ENCODE measurements at regions not wholly inside any gene's neighbourhood (a gene's known extent, or its start where the extent isn't known, plus 50 kb on each side); places are given as distances from the start of the nearest gene placed in this dataset.

DNA sequence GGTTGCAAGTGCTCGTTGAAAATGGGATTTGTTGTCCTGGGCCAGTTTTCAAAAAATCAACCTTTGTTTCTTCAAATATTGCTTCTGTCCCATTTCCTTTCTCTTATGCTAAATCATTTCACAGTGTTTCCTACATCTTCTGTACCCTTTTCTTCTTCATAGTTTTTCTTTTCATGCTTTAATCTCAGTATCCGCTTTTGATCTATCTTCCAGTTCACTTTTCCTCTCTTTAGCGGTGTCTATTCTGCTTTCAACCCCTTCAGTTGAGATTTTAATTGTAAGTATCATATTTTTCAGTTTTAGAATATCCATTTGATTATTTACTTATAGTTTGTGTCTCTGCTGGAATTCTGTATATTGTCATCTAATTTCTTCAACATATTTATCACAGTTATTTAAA, 311.7 kb upstream of the TPM1 start:
- TF ChIP-seq, protein P1, sequence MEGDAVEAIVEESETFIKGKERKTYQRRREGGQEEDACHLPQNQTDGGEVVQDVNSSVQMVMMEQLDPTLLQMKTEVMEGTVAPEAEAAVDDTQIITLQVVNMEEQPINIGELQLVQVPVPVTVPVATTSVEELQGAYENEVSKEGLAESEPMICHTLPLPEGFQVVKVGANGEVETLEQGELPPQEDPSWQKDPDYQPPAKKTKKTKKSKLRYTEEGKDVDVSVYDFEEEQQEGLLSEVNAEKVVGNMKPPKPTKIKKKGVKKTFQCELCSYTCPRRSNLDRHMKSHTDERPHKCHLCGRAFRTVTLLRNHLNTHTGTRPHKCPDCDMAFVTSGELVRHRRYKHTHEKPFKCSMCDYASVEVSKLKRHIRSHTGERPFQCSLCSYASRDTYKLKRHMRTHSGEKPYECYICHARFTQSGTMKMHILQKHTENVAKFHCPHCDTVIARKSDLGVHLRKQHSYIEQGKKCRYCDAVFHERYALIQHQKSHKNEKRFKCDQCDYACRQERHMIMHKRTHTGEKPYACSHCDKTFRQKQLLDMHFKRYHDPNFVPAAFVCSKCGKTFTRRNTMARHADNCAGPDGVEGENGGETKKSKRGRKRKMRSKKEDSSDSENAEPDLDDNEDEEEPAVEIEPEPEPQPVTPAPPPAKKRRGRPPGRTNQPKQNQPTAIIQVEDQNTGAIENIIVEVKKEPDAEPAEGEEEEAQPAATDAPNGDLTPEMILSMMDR (conservative IDR thresholded peaks at IDR 0.05; ENCODE audit: low read depth, low read length), result no peak
- TF ChIP-seq EZH2 (IDR thresholded peaks at IDR 0.05; ENCODE audit: borderline replicate concordance, low read depth, low read length, poor library complexity, severe bottlenecking), result no peak

All from A673 (cell line).